PC-3 (cell line): ENCODE measurements at regions not wholly inside any gene's neighbourhood (a gene's known extent, or its start where the extent isn't known, plus 50 kb on each side); places are given as distances from the start of the nearest gene placed in this dataset.

Source experiments
- EZH2 ChIP-seq: fragments of 300-600 bp; sonication (generic); IDR thresholded peaks from one replicate; pipeline ENCODE4 v1.6.1; 2017; ENCODE audit warnings: antibody characterized with exemption, mild to moderate bottlenecking, low read length; ENCODE audit not compliant: unreplicated experiment
- TF ChIP-seq, protein P1 (sequence below): fragments of 300-600 bp; sonication (generic); conservative IDR thresholded peaks from 2 replicates; pipeline ENCODE4 v1.5.1; 2017; ENCODE audit warnings: antibody characterized with exemption, low read depth, mild to moderate bottlenecking, low read length

DNA sequence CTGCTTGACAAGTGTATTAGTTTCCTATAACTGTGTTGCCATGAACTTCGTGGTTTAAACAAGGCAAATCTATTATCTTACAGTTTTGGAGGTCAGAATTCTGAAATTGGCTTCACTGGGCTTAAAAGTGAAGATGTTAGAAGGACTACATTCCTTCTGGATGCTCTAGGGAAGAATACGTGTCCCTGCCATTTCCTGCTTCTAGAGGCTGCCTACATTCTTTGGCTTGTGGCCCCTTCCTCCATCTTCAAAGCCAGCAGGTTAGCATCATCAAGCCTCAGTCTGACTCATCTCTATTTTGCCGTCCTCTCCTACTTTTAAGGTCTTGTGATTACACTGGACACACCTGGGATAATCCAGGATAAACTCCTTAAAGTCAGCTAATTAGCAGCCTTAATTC, 327.7 kb downstream of the SATB1 start:
- TF ChIP-seq, protein P1, sequence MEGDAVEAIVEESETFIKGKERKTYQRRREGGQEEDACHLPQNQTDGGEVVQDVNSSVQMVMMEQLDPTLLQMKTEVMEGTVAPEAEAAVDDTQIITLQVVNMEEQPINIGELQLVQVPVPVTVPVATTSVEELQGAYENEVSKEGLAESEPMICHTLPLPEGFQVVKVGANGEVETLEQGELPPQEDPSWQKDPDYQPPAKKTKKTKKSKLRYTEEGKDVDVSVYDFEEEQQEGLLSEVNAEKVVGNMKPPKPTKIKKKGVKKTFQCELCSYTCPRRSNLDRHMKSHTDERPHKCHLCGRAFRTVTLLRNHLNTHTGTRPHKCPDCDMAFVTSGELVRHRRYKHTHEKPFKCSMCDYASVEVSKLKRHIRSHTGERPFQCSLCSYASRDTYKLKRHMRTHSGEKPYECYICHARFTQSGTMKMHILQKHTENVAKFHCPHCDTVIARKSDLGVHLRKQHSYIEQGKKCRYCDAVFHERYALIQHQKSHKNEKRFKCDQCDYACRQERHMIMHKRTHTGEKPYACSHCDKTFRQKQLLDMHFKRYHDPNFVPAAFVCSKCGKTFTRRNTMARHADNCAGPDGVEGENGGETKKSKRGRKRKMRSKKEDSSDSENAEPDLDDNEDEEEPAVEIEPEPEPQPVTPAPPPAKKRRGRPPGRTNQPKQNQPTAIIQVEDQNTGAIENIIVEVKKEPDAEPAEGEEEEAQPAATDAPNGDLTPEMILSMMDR: no peak
- TF ChIP-seq EZH2: no peak
